ENCODE measurements at regions not wholly inside any gene's neighbourhood (a gene's known extent, or its start where the extent isn't known, plus 50 kb on each side); places are given as distances from the start of the nearest gene placed in this dataset.

- H3K27me3 ChIP-seq (ENCODE audit: low read depth) = no peaks in the 10 kb centered on the region
- ATAC-seq (no peak), DNase-seq (no peak)
- TF ChIP-seq CTCF (IDR thresholded peaks at IDR 0.05) = no peak
- no peaks in the 10 kb centered on the region for H3K36me3 ChIP-seq
- intact Hi-C loops (cut with DNase I) = no loop called here
- no peaks in the 10 kb centered on the region for H3K4me1 ChIP-seq
- no peak overlapping the region for H3K27ac ChIP-seq
- no peak overlapping the region for H3K4me3 ChIP-seq
- H3K9me3 ChIP-seq = no peaks in the 10 kb centered on the region
These were observed 78.6 kb upstream of the MYO10 start for GRCh38 chr5:17014686-17015085.

GRCh38 chr5:17018871-17019270 is 82.8 kb upstream of the MYO10 start:
- no peak for TF ChIP-seq CTCF (IDR thresholded peaks at IDR 0.05)
- Histone ChIP-seq H3K4me1 (peaks cover 10% of the 10 kb centered on the region), H3K27me3 (ENCODE audit: low read depth) (no peaks in the 10 kb centered on the region), H3K9me3 (no peaks in the 10 kb centered on the region), H3K36me3 (no peaks in the 10 kb centered on the region), H3K4me3 (no peak overlapping the region), H3K27ac (no peak overlapping the region)
- DNase-seq = no peak
- no peak for ATAC-seq
- intact Hi-C loops (cut with DNase I) = no loop called here

GRCh38 chr5:17019324-17019723 is 83.2 kb upstream of the MYO10 start:
- ATAC-seq (peak in 1 of 2 donors; percentile 46), DNase-seq (no peak)
- H3K36me3 ChIP-seq = no peaks in the 10 kb centered on the region
- no peaks in the 10 kb centered on the region for H3K9me3 ChIP-seq
- no peak overlapping the region for H3K27ac ChIP-seq
- intact Hi-C loops (cut with DNase I) = no loop called here
- no peak for TF ChIP-seq CTCF (IDR thresholded peaks at IDR 0.05)
- H3K4me1 ChIP-seq = peaks cover 10% of the 10 kb centered on the region
- no peaks in the 10 kb centered on the region for H3K27me3 ChIP-seq (ENCODE audit: low read depth)
- no peak overlapping the region for H3K4me3 ChIP-seq

GRCh38 chr5:17020678-17021601 is 84.9 kb upstream of the MYO10 start:
- ATAC-seq (no peak), DNase-seq (no peak)
- intact Hi-C loops (cut with DNase I) = no loop called here
- Histone ChIP-seq H3K4me1 (peaks cover 10% of the 10 kb centered on the region), H3K4me3 (no peak overlapping the region), H3K36me3 (no peaks in the 10 kb centered on the region), H3K9me3 (no peaks in the 10 kb centered on the region), H3K27me3 (ENCODE audit: low read depth) (no peaks in the 10 kb centered on the region), H3K27ac (peak overlapping the region; percentile 43)
- TF ChIP-seq CTCF (IDR thresholded peaks at IDR 0.05) = no peak

GRCh38 chr5:17021602-17021932 is 85.5 kb upstream of the MYO10 start:
- Histone ChIP-seq H3K4me1 (peaks cover 10% of the 10 kb centered on the region), H3K9me3 (no peaks in the 10 kb centered on the region), H3K27ac (no peak overlapping the region), H3K36me3 (no peaks in the 10 kb centered on the region), H3K4me3 (no peak overlapping the region), H3K27me3 (ENCODE audit: low read depth) (no peaks in the 10 kb centered on the region)
- no peak for TF ChIP-seq CTCF (IDR thresholded peaks at IDR 0.05)
- no peak for DNase-seq
- intact Hi-C loops (cut with DNase I) = no loop called here
- ATAC-seq = no peak
